OCI-LY1 (cell line): ENCODE measurements at regions not wholly inside any gene's neighbourhood (a gene's known extent, or its start where the extent isn't known, plus 50 kb on each side); places are given as distances from the start of the nearest gene placed in this dataset.

Experiments
- H2AFZ ChIP-seq: fragments of 200-600 bp; sonication (generic), shearing (Covaris generic); 2 replicates; pipeline ENCODE4 v1.6.0; 2014; ENCODE audit warnings: antibody characterized with exemption, mild to moderate bottlenecking, low read length
- H3F3A ChIP-seq: fragments of 200-600 bp; sonication (generic), shearing (Covaris generic); 2 replicates; pipeline ENCODE4 v1.6.0; 2014; ENCODE audit warnings: mild to moderate bottlenecking, antibody characterized with exemption, low read length, moderate library complexity; ENCODE audit not compliant: insufficient read depth
- H3K27ac ChIP-seq: fragments of 200-600 bp; sonication (generic); 2 replicates; pipeline ENCODE4 v1.5.1; 2014; ENCODE audit warnings: low read length, mixed run types, mild to moderate bottlenecking, low read depth; ENCODE audit not compliant: poor library complexity, severe bottlenecking
- H3K27me3 ChIP-seq: fragments of 200-600 bp; sonication (generic); 2 replicates; pipeline ENCODE4 v1.6.0; 2014; ENCODE audit warnings: antibody characterized with exemption, mild to moderate bottlenecking, low read length, moderate library complexity; ENCODE audit not compliant: insufficient read depth
- H3K36me3 ChIP-seq: fragments of 200-600 bp; sonication (generic); 2 replicates; pipeline ENCODE4 v1.6.1; 2014; ENCODE audit warnings: mild to moderate bottlenecking, antibody characterized with exemption, low read length, moderate library complexity, mixed read lengths; ENCODE audit not compliant: insufficient read depth
- H3K4me1 ChIP-seq: fragments of 200-600 bp; sonication (generic); 2 replicates; pipeline ENCODE4 v1.5.1; 2014; ENCODE audit warnings: mild to moderate bottlenecking, low read length, moderate library complexity; ENCODE audit not compliant: insufficient read depth, severe bottlenecking
- H3K4me2 ChIP-seq: fragments of 200-600 bp; sonication (generic), shearing (Covaris generic); 2 replicates; pipeline ENCODE4 v1.6.1; 2014; ENCODE audit warnings: low read length
- H3K4me3 ChIP-seq: fragments of 200-600 bp; sonication (generic); 2 replicates; pipeline ENCODE4 v1.5.1; 2014; ENCODE audit warnings: low read length, low read depth, mild to moderate bottlenecking, mixed read lengths; ENCODE audit not compliant: poor library complexity, severe bottlenecking
- H3K79me2 ChIP-seq: fragments of 200-600 bp; shearing (Covaris generic); 2 replicates; pipeline ENCODE4 v1.6.1; 2016; ENCODE audit warnings: mixed run types, low read length, mixed read lengths; ENCODE audit not compliant: insufficient read depth
- H3K9ac ChIP-seq: fragments of 200-600 bp; sonication (generic), shearing (Covaris generic); 2 replicates; pipeline ENCODE4 v1.6.1; 2014; ENCODE audit warnings: mild to moderate bottlenecking, low read length, mixed read lengths
- H3K9me2 ChIP-seq: fragments of 200-600 bp; sonication (generic), shearing (Covaris generic); 2 replicates; pipeline ENCODE4 v1.6.1; 2014; ENCODE audit warnings: low read depth, mild to moderate bottlenecking, low read length, mixed read lengths
- H3K9me3 ChIP-seq: fragments of 200-600 bp; shearing (Covaris generic); 2 replicates; pipeline ENCODE4 v1.6.1; 2014; ENCODE audit warnings: low read length, mixed read lengths
- H4K20me1 ChIP-seq: fragments of 200-600 bp; sonication (generic), shearing (Covaris generic); 2 replicates; pipeline ENCODE4 v1.6.0; 2016; ENCODE audit warnings: mild to moderate bottlenecking, low read length; ENCODE audit not compliant: insufficient read depth
- EZH2 ChIP-seq: fragments of 200-600 bp; sonication (generic), shearing (Covaris generic); IDR thresholded peaks from 2 replicates; pipeline ENCODE4 v1.8.0; 2017; ENCODE audit warnings: borderline replicate concordance, mixed run types, mild to moderate bottlenecking, antibody characterized with exemption, low read length, moderate library complexity, mixed read lengths
- TF ChIP-seq, protein P1 (sequence below): fragments of 200-600 bp; sonication (generic), shearing (Covaris generic); IDR thresholded peaks from 2 replicates; pipeline ENCODE4 v1.5.1; 2017; ENCODE audit warnings: mild to moderate bottlenecking, antibody characterized with exemption, low read length, moderate library complexity, mixed read lengths

DNA sequence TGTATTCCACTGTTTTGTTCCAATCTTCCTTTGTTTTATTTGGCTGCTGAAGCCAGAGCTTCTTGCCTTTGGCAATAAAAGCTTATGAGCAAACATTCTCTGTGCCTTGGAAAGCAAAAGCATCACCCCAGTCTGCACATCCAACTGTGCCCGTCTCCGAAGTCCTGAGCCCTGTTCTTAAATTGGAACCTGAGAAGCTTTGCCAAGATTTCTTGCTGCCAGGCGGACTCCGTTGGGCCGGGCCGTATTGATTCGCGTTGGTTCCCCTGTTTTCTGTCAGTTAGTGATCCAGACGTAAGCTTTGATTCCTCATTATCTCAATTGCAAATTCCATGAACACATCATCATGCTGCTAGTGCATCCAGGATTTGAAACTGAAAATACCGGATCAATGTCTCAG lies 793.0 kb downstream of the OLFM4 start:
- Histone ChIP-seq H2AFZ (no peak overlapping the region), H3K36me3 (no peaks in the 10 kb centered on the region), H3K27me3 (no peaks in the 10 kb centered on the region)

GRCh38 chr13:53822136-53822535 lies 793.5 kb downstream of the OLFM4 start:
- H3K9me2 ChIP-seq, result no peaks in the 10 kb centered on the region
- no peaks in the 10 kb centered on the region for H3K36me3 ChIP-seq
- no peaks in the 10 kb centered on the region for H3K27me3 ChIP-seq
- TF ChIP-seq, protein P1, sequence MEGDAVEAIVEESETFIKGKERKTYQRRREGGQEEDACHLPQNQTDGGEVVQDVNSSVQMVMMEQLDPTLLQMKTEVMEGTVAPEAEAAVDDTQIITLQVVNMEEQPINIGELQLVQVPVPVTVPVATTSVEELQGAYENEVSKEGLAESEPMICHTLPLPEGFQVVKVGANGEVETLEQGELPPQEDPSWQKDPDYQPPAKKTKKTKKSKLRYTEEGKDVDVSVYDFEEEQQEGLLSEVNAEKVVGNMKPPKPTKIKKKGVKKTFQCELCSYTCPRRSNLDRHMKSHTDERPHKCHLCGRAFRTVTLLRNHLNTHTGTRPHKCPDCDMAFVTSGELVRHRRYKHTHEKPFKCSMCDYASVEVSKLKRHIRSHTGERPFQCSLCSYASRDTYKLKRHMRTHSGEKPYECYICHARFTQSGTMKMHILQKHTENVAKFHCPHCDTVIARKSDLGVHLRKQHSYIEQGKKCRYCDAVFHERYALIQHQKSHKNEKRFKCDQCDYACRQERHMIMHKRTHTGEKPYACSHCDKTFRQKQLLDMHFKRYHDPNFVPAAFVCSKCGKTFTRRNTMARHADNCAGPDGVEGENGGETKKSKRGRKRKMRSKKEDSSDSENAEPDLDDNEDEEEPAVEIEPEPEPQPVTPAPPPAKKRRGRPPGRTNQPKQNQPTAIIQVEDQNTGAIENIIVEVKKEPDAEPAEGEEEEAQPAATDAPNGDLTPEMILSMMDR, result no peak
- no peak for TF ChIP-seq EZH2
- H3K4me1 ChIP-seq, result no peaks in the 10 kb centered on the region
- no peaks in the 10 kb centered on the region for H3K79me2 ChIP-seq
- no peaks in the 10 kb centered on the region for H3F3A ChIP-seq
- H2AFZ ChIP-seq, result no peak overlapping the region
- no peaks in the 10 kb centered on the region for H4K20me1 ChIP-seq
- H3K27ac ChIP-seq, result no peak overlapping the region
- no peak overlapping the region for H3K4me2 ChIP-seq
- no peak overlapping the region for H3K4me3 ChIP-seq
- no peaks in the 10 kb centered on the region for H3K9me3 ChIP-seq
- no peak overlapping the region for H3K9ac ChIP-seq

More for the DNA sequence above, 793.0 kb downstream of the OLFM4 start:
- H3K4me2 ChIP-seq, result no peak overlapping the region
- no peak overlapping the region for H3K4me3 ChIP-seq
- no peaks in the 10 kb centered on the region for H3K9me2 ChIP-seq
- TF ChIP-seq EZH2, result no peak
- no peaks in the 10 kb centered on the region for H3K79me2 ChIP-seq
- no peaks in the 10 kb centered on the region for H3K9me3 ChIP-seq
- no peaks in the 10 kb centered on the region for H3F3A ChIP-seq
- H3K27ac ChIP-seq, result no peak overlapping the region
- no peaks in the 10 kb centered on the region for H4K20me1 ChIP-seq
- H3K9ac ChIP-seq, result no peak overlapping the region
- H3K4me1 ChIP-seq, result no peaks in the 10 kb centered on the region

GRCh38 chr13:53839461-53839860 lies 810.8 kb downstream of the OLFM4 start:
- H3K4me3 ChIP-seq, result no peak overlapping the region
- no peaks in the 10 kb centered on the region for H4K20me1 ChIP-seq
- H3K36me3 ChIP-seq, result no peaks in the 10 kb centered on the region
- H3K9me2 ChIP-seq, result no peaks in the 10 kb centered on the region
- H3K27ac ChIP-seq, result no peak overlapping the region
- H3K9me3 ChIP-seq, result no peaks in the 10 kb centered on the region
- TF ChIP-seq, protein P1, result no peak
- no peak for TF ChIP-seq EZH2
- H3K79me2 ChIP-seq, result no peaks in the 10 kb centered on the region
- no peaks in the 10 kb centered on the region for H3K27me3 ChIP-seq
- H3K4me2 ChIP-seq, result no peak overlapping the region
- H2AFZ ChIP-seq, result no peak overlapping the region
- no peaks in the 10 kb centered on the region for H3F3A ChIP-seq
- H3K4me1 ChIP-seq, result no peaks in the 10 kb centered on the region
- no peak overlapping the region for H3K9ac ChIP-seq

GRCh38 chr13:53844473-53845146 lies 816.0 kb downstream of the OLFM4 start:
- no peak for TF ChIP-seq EZH2
- TF ChIP-seq, protein P1, result no peak
- no peaks in the 10 kb centered on the region for H3K4me1 ChIP-seq
- H3K79me2 ChIP-seq, result no peaks in the 10 kb centered on the region

More at GRCh38 chr13:53844473-53845146, 816.0 kb downstream of the OLFM4 start:
- H2AFZ ChIP-seq, result no peak overlapping the region
- H3K9ac ChIP-seq, result no peak overlapping the region
- H3K27ac ChIP-seq, result no peak overlapping the region
- no peak overlapping the region for H3K4me2 ChIP-seq
- no peaks in the 10 kb centered on the region for H3K9me3 ChIP-seq
- H3K27me3 ChIP-seq, result no peaks in the 10 kb centered on the region
- H4K20me1 ChIP-seq, result no peaks in the 10 kb centered on the region
- no peaks in the 10 kb centered on the region for H3F3A ChIP-seq
- no peaks in the 10 kb centered on the region for H3K36me3 ChIP-seq
- H3K4me3 ChIP-seq, result no peak overlapping the region
- H3K9me2 ChIP-seq, result no peaks in the 10 kb centered on the region
